ENCODE measurements at regions not wholly inside any gene's neighbourhood (a gene's known extent, or its start where the extent isn't known, plus 50 kb on each side); places are given as distances from the start of the nearest gene placed in this dataset.
A peak's percentile ranks its signal among the peaks of the same experiment; 100 is the strongest.

DNA sequence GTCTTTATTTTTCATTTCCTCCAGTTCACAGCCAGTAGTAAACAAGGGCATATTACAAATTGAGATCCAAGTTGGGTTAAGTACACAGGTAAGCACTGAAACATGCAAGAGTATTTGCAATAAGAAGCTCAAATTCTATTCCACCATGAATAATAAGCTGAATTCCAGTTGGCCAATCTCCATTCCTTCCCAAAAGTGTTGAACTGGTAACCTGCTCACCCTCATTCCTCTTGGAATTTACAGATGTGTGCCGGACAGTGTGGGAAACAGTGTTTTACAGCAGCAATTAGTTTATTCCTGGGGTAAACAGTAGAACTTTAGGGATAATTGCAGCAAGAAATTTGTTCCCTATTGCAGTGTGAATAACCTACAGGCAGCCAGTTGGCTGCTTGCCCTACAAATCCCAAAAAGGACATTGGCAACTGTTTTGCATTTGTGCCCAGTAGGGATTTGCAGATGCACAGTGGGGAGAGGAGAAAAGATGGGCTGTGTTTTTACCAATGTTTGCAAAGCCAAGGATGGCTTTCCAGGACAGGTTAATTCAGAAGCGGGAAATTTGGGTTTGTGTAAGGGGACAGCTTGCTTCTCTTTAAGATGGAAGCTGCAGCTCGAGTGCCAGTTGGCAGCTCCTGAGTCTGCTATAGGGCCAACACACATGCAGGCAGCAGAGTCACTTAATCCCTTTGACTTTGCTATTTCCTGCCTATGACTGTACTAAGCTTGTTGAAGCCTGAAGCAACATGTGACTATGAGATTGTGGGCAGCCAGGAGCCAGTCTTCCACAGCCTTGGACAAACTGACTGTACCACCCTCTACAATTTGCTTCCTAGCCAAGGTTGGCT, 318.9 kb downstream of the MAP2K6 start:
- no peak for TF ChIP-seq Cebpa-rat (IDR thresholded peaks at IDR 0.05)
- Histone ChIP-seq H3K9me3 (replicated peaks in 1 of 11) (peaks cover 0 to 20% (median 8%) of the 10 kb centered on the region in 11 experiments; a peak in 10 of 22 replicates), H3K9ac (no peak overlapping the region)

GRCh38 chr17:69734656-69735055, 320.2 kb downstream of the MAP2K6 start:
- H3K36me3 ChIP-seq, result no peaks in the 10 kb centered on the region
- H3K27ac ChIP-seq, result no peak overlapping the region
- no peak overlapping the region for H3K4me3 ChIP-seq
- H3K4me2 ChIP-seq, result no peak overlapping the region
- no peaks in the 10 kb centered on the region for H4K20me1 ChIP-seq
- no peaks in the 10 kb centered on the region for H3K27me3 ChIP-seq
- peaks cover 0 to 29% (median 8%) of the 10 kb centered on the region in 11 experiments; a peak in 10 of 22 replicates for H3K9me3 ChIP-seq (replicated peaks in 1 of 11)
- no peaks in the 10 kb centered on the region for H3K4me1 ChIP-seq
- no peak overlapping the region for H3K9ac ChIP-seq
- TF ChIP-seq Cebpa-rat (IDR thresholded peaks at IDR 0.05), result no peak

More for the DNA sequence above, 318.9 kb downstream of the MAP2K6 start:
- no peaks in the 10 kb centered on the region for H4K20me1 ChIP-seq
- H3K27ac ChIP-seq, result no peak overlapping the region
- H3K27me3 ChIP-seq, result no peaks in the 10 kb centered on the region
- H3K4me3 ChIP-seq, result no peak overlapping the region
- H3K36me3 ChIP-seq, result no peaks in the 10 kb centered on the region
- H3K4me2 ChIP-seq, result no peak overlapping the region
- H3K4me1 ChIP-seq, result peaks cover 0 to 5% (median 2%) of the 10 kb centered on the region in 10 experiments; a peak in 8 of 20 replicates

DNA sequence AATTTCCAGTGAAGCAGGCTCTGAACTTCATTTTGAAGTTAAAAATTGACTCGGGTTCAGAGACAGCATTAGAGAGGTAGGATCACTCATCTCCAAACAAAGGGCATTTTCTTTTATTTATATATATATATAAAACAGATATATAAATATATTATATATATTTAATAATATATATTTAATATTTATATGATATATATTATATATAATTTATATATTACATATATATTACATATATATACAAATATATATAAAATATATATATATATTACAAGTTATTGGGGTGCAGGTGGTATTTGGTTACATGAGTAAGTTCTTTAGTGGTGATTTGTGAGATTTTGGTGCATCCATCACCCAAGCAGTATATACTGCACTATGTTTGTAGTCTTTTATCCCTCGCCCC, 320.8 kb downstream of the MAP2K6 start:
- Histone ChIP-seq H3K9me3 (replicated peaks in 1 of 11) (peaks cover 0 to 32% (median 9%) of the 10 kb centered on the region in 11 experiments; a peak in 10 of 22 replicates), H3K4me1 (no peaks in the 10 kb centered on the region), H3K9ac (no peak overlapping the region), H4K20me1 (no peaks in the 10 kb centered on the region), H3K27ac (no peak overlapping the region), H3K4me2 (no peak overlapping the region), H3K36me3 (no peaks in the 10 kb centered on the region), H3K4me3 (no peak overlapping the region), H3K27me3 (no peaks in the 10 kb centered on the region)
- TF ChIP-seq Cebpa-rat (IDR thresholded peaks at IDR 0.05), result no peak

DNA sequence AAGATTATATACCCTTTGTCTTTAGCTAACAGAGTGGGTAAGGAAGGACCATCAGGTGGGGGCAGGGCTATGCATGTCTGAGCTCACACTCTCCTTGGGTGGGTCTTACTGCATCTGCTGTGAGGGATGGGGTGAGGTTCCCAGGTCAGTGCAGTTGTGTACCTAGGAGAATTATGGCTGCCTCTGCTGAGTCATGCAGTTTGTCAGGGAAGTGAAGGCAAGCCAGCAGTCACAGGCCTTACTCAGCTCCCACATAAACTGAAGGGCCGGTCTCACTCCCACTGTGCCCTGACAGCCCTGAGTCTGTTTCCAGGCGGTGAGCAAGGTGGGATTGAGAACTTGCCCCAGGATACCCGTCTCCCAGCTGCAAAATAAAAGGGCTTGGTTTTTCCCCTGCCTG, 328.6 kb downstream of the MAP2K6 start:
- Histone ChIP-seq H3K4me1 (no peaks in the 10 kb centered on the region), H3K9me3 (replicated peaks in 1 of 11) (peaks cover under 1 to 31% (median 13%) of the 10 kb centered on the region in 11 experiments; a peak in 17 of 22 replicates), H3K27me3 (no peaks in the 10 kb centered on the region), H3K4me3 (no peak overlapping the region), H3K9ac (no peak overlapping the region), H3K4me2 (no peak overlapping the region), H3K36me3 (no peaks in the 10 kb centered on the region), H4K20me1 (no peaks in the 10 kb centered on the region), H3K27ac (no peak overlapping the region)
- TF ChIP-seq Cebpa-rat (IDR thresholded peaks at IDR 0.05), result no peak

GRCh38 chr17:69744512-69745070, 330.1 kb downstream of the MAP2K6 start:
- H3K36me3 ChIP-seq, result no peaks in the 10 kb centered on the region
- no peaks in the 10 kb centered on the region for H3K4me1 ChIP-seq
- H3K27me3 ChIP-seq, result no peaks in the 10 kb centered on the region
- TF ChIP-seq Cebpa-rat (IDR thresholded peaks at IDR 0.05), result no peak
- no peak overlapping the region for H3K9ac ChIP-seq
- H3K4me3 ChIP-seq, result no peak overlapping the region
- no peaks in the 10 kb centered on the region for H4K20me1 ChIP-seq
- peaks cover 8 to 34% (median 21%) of the 10 kb centered on the region in 11 experiments; a peak in 18 of 22 replicates for H3K9me3 ChIP-seq (replicated peaks in 1 of 11)
- H3K27ac ChIP-seq, result no peak overlapping the region
- no peak overlapping the region for H3K4me2 ChIP-seq

DNA sequence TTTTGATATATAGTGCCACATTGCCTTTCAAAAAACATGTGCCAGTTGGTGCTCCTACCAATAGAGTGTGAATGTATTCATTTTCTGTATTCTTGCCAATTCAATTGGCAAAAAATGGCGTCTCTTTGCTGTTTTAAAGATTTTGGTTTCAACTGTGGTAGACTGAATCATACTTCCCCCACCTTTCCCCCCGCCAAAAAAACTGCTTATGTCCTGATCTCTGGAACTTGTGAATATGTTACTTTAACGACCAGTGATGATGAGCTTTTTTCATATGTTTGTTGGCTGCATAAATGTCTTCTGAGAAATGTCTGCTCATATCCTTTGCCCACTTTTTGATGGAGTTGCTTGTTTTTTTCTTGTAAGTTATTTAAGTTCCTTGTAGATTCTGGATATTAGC, 325.1 kb upstream of the KCNJ16 start:
- no peak overlapping the region for H3K4me3 ChIP-seq

GRCh38 chr17:69757688-69758430, 317.2 kb upstream of the KCNJ16 start:
- peaks cover 0 to 36% (median 0%) of the 10 kb centered on the region in 10 experiments; a peak in 6 of 20 replicates for H3K4me1 ChIP-seq
- peak in 1 of 11 experiments; percentile 20; a peak in 1 of 22 replicates for TF ChIP-seq Cebpa-rat (IDR thresholded peaks at IDR 0.05)
- H3K4me3 ChIP-seq, result no peak overlapping the region
- no peak overlapping the region; a peak in 1 of 22 replicates for H3K4me2 ChIP-seq
- no peak overlapping the region for H3K9ac ChIP-seq
- no peaks in the 10 kb centered on the region for H3K27me3 ChIP-seq
- H3K36me3 ChIP-seq, result no peaks in the 10 kb centered on the region
- H4K20me1 ChIP-seq, result no peaks in the 10 kb centered on the region
- H3K9me3 ChIP-seq (replicated peaks in 1 of 11), result no peaks in the 10 kb centered on the region; a peak in 1 of 22 replicates
- no peak overlapping the region; a peak in 1 of 22 replicates for H3K27ac ChIP-seq

More for the DNA sequence above, 325.1 kb upstream of the KCNJ16 start:
- H3K27ac ChIP-seq, result no peak overlapping the region
- H3K27me3 ChIP-seq, result no peaks in the 10 kb centered on the region
- no peak for TF ChIP-seq Cebpa-rat (IDR thresholded peaks at IDR 0.05)
- no peaks in the 10 kb centered on the region for H3K4me1 ChIP-seq
- H3K9me3 ChIP-seq (replicated peaks in 1 of 11), result peaks cover 0 to 26% (median 12%) of the 10 kb centered on the region in 11 experiments; a peak in 19 of 22 replicates
- H4K20me1 ChIP-seq, result no peaks in the 10 kb centered on the region
- no peak overlapping the region for H3K9ac ChIP-seq
- H3K36me3 ChIP-seq, result no peaks in the 10 kb centered on the region
- H3K4me2 ChIP-seq, result no peak overlapping the region

DNA sequence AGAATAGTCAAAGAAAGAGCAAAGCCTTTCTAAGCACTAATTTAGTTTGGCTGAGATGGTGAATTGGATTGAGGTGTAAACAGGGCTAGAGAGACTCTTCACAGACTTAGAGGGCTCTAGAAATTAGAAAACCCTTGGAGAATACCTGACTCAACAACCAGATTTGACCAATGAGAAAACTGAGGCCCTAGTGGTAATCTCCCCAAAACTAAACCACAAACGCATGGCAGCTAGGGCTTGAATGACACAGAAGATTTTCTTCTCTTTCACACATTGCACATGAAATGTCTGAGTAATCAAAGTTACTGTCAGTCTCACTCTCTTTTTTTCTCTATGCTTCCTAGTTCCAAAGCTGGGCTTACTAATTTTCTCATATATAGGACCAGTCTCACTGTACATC, 314.5 kb upstream of the KCNJ16 start:
- no peak for TF ChIP-seq Cebpa-rat (IDR thresholded peaks at IDR 0.05)
- Histone ChIP-seq H3K27ac (peak overlapping the region in 1 of 11 experiments; percentile 66; a peak in 2 of 22 replicates), H3K4me2 (peak overlapping the region in 2 of 11 experiments; percentile 63 to 77; a peak in 3 of 22 replicates)

GRCh38 chr17:69761011-69761410, 314.0 kb upstream of the KCNJ16 start:
- H3K27me3 ChIP-seq, result no peaks in the 10 kb centered on the region
- no peak for TF ChIP-seq Cebpa-rat (IDR thresholded peaks at IDR 0.05)
- H3K4me2 ChIP-seq, result peak overlapping the region in 2 of 11 experiments; percentile 63 to 77; a peak in 4 of 22 replicates
- H3K9me3 ChIP-seq (replicated peaks in 1 of 11), result no peaks in the 10 kb centered on the region; a peak in 1 of 22 replicates
- no peak overlapping the region for H3K4me3 ChIP-seq
- peak overlapping the region in 2 of 11 experiments; percentile 50 to 66; a peak in 2 of 22 replicates for H3K27ac ChIP-seq
- H3K36me3 ChIP-seq, result no peaks in the 10 kb centered on the region
- H3K9ac ChIP-seq, result no peak overlapping the region
- H3K4me1 ChIP-seq, result peaks cover 0 to 37% (median 0%) of the 10 kb centered on the region in 10 experiments; a peak in 6 of 20 replicates
- no peaks in the 10 kb centered on the region for H4K20me1 ChIP-seq

More for the DNA sequence above, 314.5 kb upstream of the KCNJ16 start:
- Histone ChIP-seq H3K27me3 (no peaks in the 10 kb centered on the region), H3K4me1 (peaks cover 0 to 37% (median 0%) of the 10 kb centered on the region in 10 experiments; a peak in 6 of 20 replicates), H4K20me1 (no peaks in the 10 kb centered on the region), H3K9me3 (replicated peaks in 1 of 11) (no peaks in the 10 kb centered on the region; a peak in 1 of 22 replicates), H3K9ac (no peak overlapping the region), H3K4me3 (no peak overlapping the region), H3K36me3 (no peaks in the 10 kb centered on the region)

All from BLaER1 treated with 17β-estradiol and CSF1 and Interleukin-3, amounts not matched to agents 10 nM and 100 nM (cell line).